SK-N-SH treated with all-trans-retinoic acid at 6 μM for 48 hours (cell line): ENCODE measurements at regions not wholly inside any gene's neighbourhood (a gene's known extent, or its start where the extent isn't known, plus 50 kb on each side); places are given as distances from the start of the nearest gene placed in this dataset.
"Not testable (repeated sequence)": the region's sequence is repeated elsewhere in the genome, so short reads cannot be mapped to it uniquely, and the experiment has no call there.

ENCODE experiments used
- ATAC-seq: fragments of 200-7000 bp; cut with Tn5 transposase; 3 replicates; pipeline ENCODE4 v1.9.1; 2020; ENCODE audit warnings: mild to moderate bottlenecking, moderate library complexity
- ARNTL ChIP-seq: fragments of 450-650 bp; formaldehyde crosslinking; IDR thresholded peaks from 2 replicates; pipeline ENCODE4 v1.5.0; 2020; ENCODE audit warnings: low read depth, mild to moderate bottlenecking, moderate library complexity, borderline replicate concordance
- BACH2 ChIP-seq: fragments of 250-450 bp; sonication (Bioruptor Pico); IDR thresholded peaks from 2 replicates; pipeline ENCODE4 v1.9.0; 2021; ENCODE audit warnings: mild to moderate bottlenecking, borderline replicate concordance
- CSDC2 ChIP-seq: fragments of 250-450 bp; sonication (Bioruptor Pico); IDR thresholded peaks from 2 replicates; pipeline ENCODE4 v1.5.0; 2020; ENCODE audit warnings: mild to moderate bottlenecking, moderate library complexity
- ESRRG ChIP-seq: fragments of 250-450 bp; sonication (Bioruptor Pico); IDR thresholded peaks from 2 replicates; pipeline ENCODE4 v1.6.1; 2021; ENCODE audit warnings: mild to moderate bottlenecking
- GLIS3 ChIP-seq: fragments of 250-450 bp; sonication (Bioruptor Pico); IDR thresholded peaks from 2 replicates; pipeline ENCODE4 v1.5.0; 2020; ENCODE audit warnings: mild to moderate bottlenecking, moderate library complexity
- ISL1 ChIP-seq: fragments of 250-450 bp; sonication (Bioruptor Pico); IDR thresholded peaks from 2 replicates; pipeline ENCODE4 v2.1.2; 2022; ENCODE audit warnings: mild to moderate bottlenecking, moderate library complexity
- OSR1 ChIP-seq: fragments of 250-450 bp; sonication (Bioruptor Pico); IDR thresholded peaks from 2 replicates; pipeline ENCODE4 v1.8.0; 2022; ENCODE audit warnings: moderate library complexity, mild to moderate bottlenecking, inconsistent platforms
- PPARA ChIP-seq: fragments of 250-450 bp; sonication (Bioruptor Pico); IDR thresholded peaks from 2 replicates; pipeline ENCODE4 v1.5.0; 2020; ENCODE audit warnings: mild to moderate bottlenecking, borderline replicate concordance
- RARB ChIP-seq: fragments of 250-450 bp; sonication (Bioruptor Pico); IDR thresholded peaks from 2 replicates; pipeline ENCODE4 v1.8.0; 2021; ENCODE audit warnings: mild to moderate bottlenecking, moderate library complexity
- SNAI2 ChIP-seq: fragments of 250-450 bp; sonication (Bioruptor Pico); IDR thresholded peaks from 2 replicates; pipeline ENCODE4 v1.5.0; 2020; ENCODE audit warnings: mild to moderate bottlenecking, moderate library complexity
- TCF4 ChIP-seq: fragments of 250-450 bp; sonication (Bioruptor Pico); IDR thresholded peaks from 2 replicates; pipeline ENCODE4 v1.8.0; 2021; ENCODE audit warnings: mild to moderate bottlenecking, moderate library complexity, borderline replicate concordance
- TOX ChIP-seq: fragments of 250-450 bp; sonication (Bioruptor Pico); IDR thresholded peaks from 2 replicates; pipeline ENCODE4 v1.8.0; 2021; ENCODE audit warnings: mild to moderate bottlenecking, moderate library complexity, borderline replicate concordance
- ZFP3 ChIP-seq: fragments of 250-450 bp; sonication (Bioruptor Pico); IDR thresholded peaks from 2 replicates; pipeline ENCODE4 v1.5.0; 2020; ENCODE audit warnings: mild to moderate bottlenecking, moderate library complexity
- ZFP30 ChIP-seq: fragments of 450-650 bp; formaldehyde crosslinking; IDR thresholded peaks from 2 replicates; pipeline ENCODE4 v1.5.0; 2022; ENCODE audit warnings: mild to moderate bottlenecking, moderate library complexity
- ZNF8 ChIP-seq: fragments of 450-650 bp; formaldehyde crosslinking; IDR thresholded peaks from 2 replicates; pipeline ENCODE4 v1.5.0; 2020; ENCODE audit warnings: mild to moderate bottlenecking, moderate library complexity
- TF ChIP-seq, protein P1 (sequence below): fragments of 250-450 bp; sonication (Bioruptor Pico); IDR thresholded peaks from 2 replicates; pipeline ENCODE4 v1.5.1; 2020; ENCODE audit warnings: low read depth, mild to moderate bottlenecking, moderate library complexity
- TF ChIP-seq, protein P2 (sequence below): fragments of 250-450 bp; sonication (Bioruptor Pico); IDR thresholded peaks from 2 replicates; pipeline ENCODE4 v1.5.0; 2020; ENCODE audit warnings: mild to moderate bottlenecking, moderate library complexity
- TF ChIP-seq, protein P3 (sequence below): fragments of 250-450 bp; sonication (Bioruptor Pico); IDR thresholded peaks from 2 replicates; pipeline ENCODE4 v1.5.1; 2021; ENCODE audit warnings: mild to moderate bottlenecking, moderate library complexity
- TF ChIP-seq, protein P4 (sequence below): fragments of 250-450 bp; sonication (Bioruptor Pico); IDR thresholded peaks from 2 replicates; pipeline ENCODE4 v1.8.0; 2021; ENCODE audit warnings: low read depth, mild to moderate bottlenecking, moderate library complexity, borderline replicate concordance

DNA sequence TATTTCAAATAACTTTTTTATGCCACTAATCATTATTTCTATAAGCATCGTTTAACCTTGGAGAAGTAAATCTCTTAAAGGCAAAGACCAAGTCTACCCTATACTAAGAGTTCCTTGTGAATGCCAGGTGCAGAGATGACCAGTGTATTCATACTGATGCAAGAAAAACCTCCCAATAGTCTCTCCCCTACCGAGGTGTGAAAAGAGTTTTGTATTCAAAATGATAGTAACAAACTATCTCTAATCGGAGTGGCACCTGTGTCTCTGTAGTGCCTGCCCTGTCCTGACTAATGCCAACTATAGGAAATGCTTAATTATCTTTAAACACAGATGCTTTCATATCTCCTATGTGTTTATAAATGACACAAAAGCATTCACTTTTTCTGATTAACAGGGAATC is 798.5 kb downstream of the TRIB2 start:
- TF ChIP-seq, protein P1, sequence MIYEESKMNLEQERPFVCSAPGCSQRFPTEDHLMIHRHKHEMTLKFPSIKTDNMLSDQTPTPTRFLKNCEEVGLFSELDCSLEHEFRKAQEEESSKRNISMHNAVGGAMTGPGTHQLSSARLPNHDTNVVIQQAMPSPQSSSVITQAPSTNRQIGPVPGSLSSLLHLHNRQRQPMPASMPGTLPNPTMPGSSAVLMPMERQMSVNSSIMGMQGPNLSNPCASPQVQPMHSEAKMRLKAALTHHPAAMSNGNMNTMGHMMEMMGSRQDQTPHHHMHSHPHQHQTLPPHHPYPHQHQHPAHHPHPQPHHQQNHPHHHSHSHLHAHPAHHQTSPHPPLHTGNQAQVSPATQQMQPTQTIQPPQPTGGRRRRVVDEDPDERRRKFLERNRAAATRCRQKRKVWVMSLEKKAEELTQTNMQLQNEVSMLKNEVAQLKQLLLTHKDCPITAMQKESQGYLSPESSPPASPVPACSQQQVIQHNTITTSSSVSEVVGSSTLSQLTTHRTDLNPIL (CRISPR knock-in tag) = no peak
- TF ChIP-seq SNAI2 = no peak
- TF ChIP-seq, protein P2, sequence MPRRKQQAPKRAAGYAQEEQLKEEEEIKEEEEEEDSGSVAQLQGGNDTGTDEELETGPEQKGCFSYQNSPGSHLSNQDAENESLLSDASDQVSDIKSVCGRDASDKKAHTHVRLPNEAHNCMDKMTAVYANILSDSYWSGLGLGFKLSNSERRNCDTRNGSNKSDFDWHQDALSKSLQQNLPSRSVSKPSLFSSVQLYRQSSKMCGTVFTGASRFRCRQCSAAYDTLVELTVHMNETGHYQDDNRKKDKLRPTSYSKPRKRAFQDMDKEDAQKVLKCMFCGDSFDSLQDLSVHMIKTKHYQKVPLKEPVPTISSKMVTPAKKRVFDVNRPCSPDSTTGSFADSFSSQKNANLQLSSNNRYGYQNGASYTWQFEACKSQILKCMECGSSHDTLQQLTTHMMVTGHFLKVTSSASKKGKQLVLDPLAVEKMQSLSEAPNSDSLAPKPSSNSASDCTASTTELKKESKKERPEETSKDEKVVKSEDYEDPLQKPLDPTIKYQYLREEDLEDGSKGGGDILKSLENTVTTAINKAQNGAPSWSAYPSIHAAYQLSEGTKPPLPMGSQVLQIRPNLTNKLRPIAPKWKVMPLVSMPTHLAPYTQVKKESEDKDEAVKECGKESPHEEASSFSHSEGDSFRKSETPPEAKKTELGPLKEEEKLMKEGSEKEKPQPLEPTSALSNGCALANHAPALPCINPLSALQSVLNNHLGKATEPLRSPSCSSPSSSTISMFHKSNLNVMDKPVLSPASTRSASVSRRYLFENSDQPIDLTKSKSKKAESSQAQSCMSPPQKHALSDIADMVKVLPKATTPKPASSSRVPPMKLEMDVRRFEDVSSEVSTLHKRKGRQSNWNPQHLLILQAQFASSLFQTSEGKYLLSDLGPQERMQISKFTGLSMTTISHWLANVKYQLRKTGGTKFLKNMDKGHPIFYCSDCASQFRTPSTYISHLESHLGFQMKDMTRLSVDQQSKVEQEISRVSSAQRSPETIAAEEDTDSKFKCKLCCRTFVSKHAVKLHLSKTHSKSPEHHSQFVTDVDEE = no peak
- TF ChIP-seq OSR1 (CRISPR knock-in tag) = no peak
- no peak for TF ChIP-seq TCF4
- TF ChIP-seq CSDC2 (CRISPR knock-in tag) = no peak
- no peak for TF ChIP-seq GLIS3 (CRISPR knock-in tag)
- TF ChIP-seq ZFP3 (CRISPR knock-in tag) = no peak
- no peak for TF ChIP-seq ESRRG (CRISPR knock-in tag)
- TF ChIP-seq ZFP30 (CRISPR knock-in tag) = no peak
- TF ChIP-seq ARNTL = no peak
- ATAC-seq = no peak

DNA sequence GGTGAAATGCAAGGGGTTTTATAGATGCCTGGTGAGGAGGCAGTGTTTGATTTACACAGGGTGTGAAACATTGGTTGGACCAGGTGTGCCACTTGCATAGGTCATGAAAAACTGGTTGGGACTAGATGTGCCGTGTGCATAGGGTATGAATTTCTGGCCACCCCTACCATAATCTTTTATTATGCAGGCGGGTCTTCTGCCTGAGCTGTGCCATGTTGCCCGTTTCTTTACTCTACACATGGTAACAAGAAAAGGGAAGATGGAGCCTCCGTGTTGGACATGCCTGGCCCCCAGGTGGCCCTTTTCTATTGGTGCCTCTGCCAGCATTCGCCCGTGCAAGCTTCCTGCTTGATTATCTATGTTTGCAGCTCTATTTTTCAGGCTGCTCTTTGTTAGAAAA is 805.4 kb downstream of the TRIB2 start:
- TF ChIP-seq, protein P3, sequence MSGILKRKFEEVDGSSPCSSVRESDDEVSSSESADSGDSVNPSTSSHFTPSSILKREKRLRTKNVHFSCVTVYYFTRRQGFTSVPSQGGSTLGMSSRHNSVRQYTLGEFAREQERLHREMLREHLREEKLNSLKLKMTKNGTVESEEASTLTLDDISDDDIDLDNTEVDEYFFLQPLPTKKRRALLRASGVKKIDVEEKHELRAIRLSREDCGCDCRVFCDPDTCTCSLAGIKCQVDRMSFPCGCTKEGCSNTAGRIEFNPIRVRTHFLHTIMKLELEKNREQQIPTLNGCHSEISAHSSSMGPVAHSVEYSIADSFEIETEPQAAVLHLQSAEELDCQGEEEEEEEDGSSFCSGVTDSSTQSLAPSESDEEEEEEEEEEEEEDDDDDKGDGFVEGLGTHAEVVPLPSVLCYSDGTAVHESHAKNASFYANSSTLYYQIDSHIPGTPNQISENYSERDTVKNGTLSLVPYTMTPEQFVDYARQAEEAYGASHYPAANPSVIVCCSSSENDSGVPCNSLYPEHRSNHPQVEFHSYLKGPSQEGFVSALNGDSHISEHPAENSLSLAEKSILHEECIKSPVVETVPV (CRISPR knock-in tag) = no peak
- no peak for TF ChIP-seq TCF4
- TF ChIP-seq ISL1 (CRISPR knock-in tag) = no peak
- no peak for TF ChIP-seq ESRRG (CRISPR knock-in tag)
- TF ChIP-seq GLIS3 (CRISPR knock-in tag) = no peak
- no peak for TF ChIP-seq ARNTL
- TF ChIP-seq, protein P4, sequence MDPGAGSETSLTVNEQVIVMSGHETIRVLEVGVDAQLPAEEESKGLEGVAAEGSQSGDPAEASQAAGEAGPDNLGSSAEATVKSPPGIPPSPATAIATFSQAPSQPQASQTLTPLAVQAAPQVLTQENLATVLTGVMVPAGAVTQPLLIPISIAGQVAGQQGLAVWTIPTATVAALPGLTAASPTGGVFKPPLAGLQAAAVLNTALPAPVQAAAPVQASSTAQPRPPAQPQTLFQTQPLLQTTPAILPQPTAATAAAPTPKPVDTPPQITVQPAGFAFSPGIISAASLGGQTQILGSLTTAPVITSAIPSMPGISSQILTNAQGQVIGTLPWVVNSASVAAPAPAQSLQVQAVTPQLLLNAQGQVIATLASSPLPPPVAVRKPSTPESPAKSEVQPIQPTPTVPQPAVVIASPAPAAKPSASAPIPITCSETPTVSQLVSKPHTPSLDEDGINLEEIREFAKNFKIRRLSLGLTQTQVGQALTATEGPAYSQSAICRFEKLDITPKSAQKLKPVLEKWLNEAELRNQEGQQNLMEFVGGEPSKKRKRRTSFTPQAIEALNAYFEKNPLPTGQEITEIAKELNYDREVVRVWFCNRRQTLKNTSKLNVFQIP = no peak
- no peak for TF ChIP-seq TOX
- no peak for TF ChIP-seq ZNF8 (CRISPR knock-in tag)
- ATAC-seq = no peak

DNA sequence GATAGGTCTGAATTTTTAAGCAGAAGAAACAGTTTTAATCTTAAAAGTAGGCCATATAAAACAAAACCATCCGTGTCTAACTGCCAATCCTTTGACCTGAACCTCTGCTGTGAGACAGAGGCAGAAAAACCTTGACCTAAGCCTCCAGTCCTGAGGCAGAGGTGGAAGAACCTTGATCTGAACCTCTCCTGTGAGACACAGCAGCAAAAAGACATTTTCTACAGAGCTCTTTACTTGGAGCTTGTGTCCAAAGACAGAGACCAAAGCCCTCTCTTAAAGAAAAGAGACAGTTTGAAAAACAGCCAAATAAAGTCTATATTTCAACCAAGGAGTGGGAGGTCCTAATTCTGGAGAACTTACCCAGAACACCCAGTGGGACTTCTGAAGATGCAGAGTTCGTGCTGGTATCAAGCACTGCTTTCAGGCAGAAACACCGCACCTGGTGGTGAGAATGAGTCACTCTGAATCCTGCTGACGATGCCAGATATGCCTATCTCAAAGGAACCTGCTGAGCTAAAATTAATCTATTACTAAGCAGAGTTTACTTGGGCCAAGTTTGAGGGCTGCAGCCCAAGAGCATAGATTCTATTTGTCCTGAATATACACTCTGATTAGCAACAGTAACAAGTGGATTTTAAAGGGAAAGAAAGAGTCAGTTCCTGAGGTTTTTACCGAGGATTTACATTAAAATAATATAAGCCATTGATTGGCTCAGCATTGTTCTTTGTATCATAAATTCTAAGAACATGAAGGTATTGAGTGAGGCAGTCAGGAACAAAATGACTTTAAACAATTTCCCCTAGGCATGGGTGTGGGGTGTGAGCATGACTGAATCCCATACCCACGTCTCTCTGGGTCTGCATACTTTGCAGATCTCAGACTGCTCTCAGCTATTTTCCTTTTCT is 806.4 kb downstream of the TRIB2 start:
- TF ChIP-seq ZFP30 (CRISPR knock-in tag) = no peak
- no peak for TF ChIP-seq BACH2 (CRISPR knock-in tag)
- no peak for TF ChIP-seq ESRRG (CRISPR knock-in tag)
- TF ChIP-seq PPARA (CRISPR knock-in tag) = no peak
- no peak for TF ChIP-seq RARB (CRISPR knock-in tag)
- TF ChIP-seq, all 23 proteins: peak for 0
- no peak for ATAC-seq

DNA sequence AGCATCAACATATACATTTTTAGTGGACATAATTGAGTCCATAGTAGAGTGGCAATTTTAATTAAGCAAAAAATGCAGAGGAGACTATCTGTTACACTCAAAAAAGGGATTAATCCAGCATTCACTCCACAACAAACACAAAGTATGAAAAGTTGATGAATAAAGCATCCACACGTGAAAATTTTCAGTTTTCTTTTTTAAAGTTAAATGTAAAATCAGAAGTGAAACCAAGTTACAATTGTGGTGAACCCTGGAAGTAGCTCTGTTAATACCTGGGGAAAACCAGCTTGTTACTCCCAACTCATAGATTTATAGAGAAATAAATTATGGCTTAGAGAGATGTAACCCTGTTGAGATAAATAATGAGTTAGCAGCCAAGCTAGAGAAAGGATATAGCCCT is 807.8 kb downstream of the TRIB2 start:
- no peak for ATAC-seq
- TF ChIP-seq CSDC2 (CRISPR knock-in tag) (no peak), ZFP30 (CRISPR knock-in tag) (no peak), PPARA (CRISPR knock-in tag) (no peak), ZNF8 (CRISPR knock-in tag) (no peak), ISL1 (CRISPR knock-in tag) (no peak), ARNTL (no peak), TOX (no peak)
- TF ChIP-seq, protein P4 = no peak

DNA sequence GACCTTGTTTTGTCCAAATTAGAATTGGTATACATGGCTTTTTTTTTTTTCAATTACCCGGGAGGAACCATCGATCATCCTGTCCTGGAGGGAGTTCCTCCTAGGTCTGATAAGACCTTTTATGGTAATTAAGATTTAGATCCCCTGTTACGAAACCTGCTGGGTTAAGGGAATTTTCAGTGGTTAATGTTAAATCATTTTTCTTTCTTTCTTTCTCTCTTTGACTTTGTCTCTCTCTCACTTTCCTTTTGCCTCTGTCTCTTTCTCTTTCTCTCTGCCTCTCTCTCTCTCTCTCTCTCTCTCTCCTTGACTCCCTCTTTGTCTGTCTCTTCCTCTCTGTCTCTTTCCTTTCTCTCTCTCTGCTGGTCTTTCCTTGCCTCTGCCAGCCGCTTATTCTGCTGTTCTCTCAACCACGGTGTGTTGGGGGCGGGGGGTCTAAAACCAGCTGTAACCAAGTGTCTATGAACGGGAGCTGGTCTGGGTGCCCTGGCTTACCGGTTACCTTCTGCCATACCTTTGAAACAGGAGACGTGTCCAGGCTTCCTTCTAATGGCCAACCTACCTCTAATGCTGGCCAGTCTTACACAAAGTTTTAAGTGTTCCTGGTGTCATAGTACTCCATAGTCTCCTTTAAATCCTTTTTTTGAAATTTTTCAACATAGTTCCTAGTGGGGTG is 815.1 kb downstream of the TRIB2 start:
- not testable (repeated sequence) for ATAC-seq

DNA sequence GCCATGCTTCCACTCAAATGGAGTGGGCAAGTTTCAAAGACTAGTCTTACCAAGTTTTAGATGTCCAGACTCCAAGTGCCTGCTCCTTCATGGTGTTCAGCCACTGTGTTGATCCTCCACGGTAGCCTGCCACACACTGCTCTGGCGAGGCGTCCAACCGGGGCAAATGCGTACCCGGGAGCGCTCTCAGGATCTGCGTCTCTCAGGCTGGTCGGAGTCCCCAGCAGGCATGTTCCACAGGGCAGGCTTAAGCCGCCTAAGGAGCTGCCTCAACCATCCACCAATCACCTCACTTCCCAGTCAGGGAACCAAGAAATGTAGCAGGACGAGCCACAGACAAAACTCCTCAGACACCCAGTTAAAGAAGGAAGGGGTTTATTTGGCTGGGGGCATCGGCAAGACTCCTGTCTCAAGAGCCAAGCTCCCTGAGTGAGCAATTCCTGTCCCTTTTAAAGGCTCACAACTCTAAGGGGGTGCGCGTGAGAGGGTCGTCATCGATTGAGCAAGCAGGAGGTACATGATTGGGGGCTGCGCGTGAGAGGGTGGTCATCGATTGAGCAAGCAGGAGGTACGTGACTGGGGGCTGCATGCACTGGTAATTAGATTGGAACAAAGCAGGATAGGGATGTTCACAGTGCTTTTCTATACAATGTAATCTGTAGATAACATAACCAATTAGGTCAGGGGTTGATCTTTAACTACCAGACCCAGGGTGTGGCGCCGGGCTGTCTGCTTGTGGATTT is 816.2 kb downstream of the TRIB2 start:
- ATAC-seq = not testable (repeated sequence)
